Nephron progenitor cell (in vitro differentiated cells): ENCODE measurements at regions not wholly inside any gene's neighbourhood (a gene's known extent, or its start where the extent isn't known, plus 50 kb on each side); places are given as distances from the start of the nearest gene placed in this dataset.

ENCODE experiments used
- DNase-seq: peaks from one replicate; pipeline ENCODE4 v3.0.0; 2021
- H3K27ac Mint-ChIP-seq: 2 replicates; pipeline ENCODE4 v1.8.0; 2021; ENCODE audit warnings: mild to moderate bottlenecking, moderate library complexity, mixed read lengths
- H3K27me3 Mint-ChIP-seq: 2 replicates; pipeline ENCODE4 v1.8.0; 2021; ENCODE audit warnings: mild to moderate bottlenecking, low read depth, mixed read lengths; ENCODE audit not compliant: poor library complexity
- H3K36me3 Mint-ChIP-seq: 2 replicates; pipeline ENCODE4 v1.8.0; 2021; ENCODE audit warnings: low read depth, mixed read lengths
- H3K4me1 Mint-ChIP-seq: 2 replicates; pipeline ENCODE4 v1.8.0; 2021; ENCODE audit warnings: mixed read lengths
- H3K4me3 Mint-ChIP-seq: 2 replicates; pipeline ENCODE4 v1.8.0; 2021; ENCODE audit warnings: mild to moderate bottlenecking, moderate library complexity, mixed read lengths
- H3K9me3 Mint-ChIP-seq: 2 replicates; pipeline ENCODE4 v1.8.0; 2021; ENCODE audit warnings: mild to moderate bottlenecking, moderate library complexity, mixed read lengths
- CTCF ChIP-seq: fragments of 200-600 bp; sonication (generic); IDR thresholded peaks from 2 replicates; pipeline ENCODE4 v1.5.0; 2021; ENCODE audit warnings: antibody characterized with exemption

DNA sequence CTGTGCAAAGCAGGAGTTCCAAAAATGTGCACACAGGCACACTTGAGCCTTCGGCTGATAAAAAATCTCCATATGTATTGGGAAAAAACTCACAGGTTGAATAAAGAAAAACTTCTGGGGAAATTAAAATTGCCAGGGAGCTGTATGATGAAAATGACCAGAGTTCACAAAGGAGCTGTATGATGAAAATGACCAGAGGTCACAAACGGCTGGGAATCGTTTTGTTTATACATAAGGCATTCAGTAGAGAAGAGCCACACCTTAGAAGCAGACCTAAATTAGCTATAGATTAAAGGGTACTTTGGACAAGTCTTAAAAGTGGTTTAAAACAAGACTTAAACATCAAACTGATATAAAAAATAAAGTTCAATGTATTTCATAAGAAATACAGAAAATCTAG, 251.7 kb upstream of the TMEM132C start:
- Mint-ChIP-seq H3K27ac (no peak overlapping the region), H3K9me3 (no peaks in the 10 kb centered on the region), H3K27me3 (peaks cover 13% of the 10 kb centered on the region), H3K4me3 (no peak overlapping the region), H3K4me1 (peaks cover 23% of the 10 kb centered on the region), H3K36me3 (no peaks in the 10 kb centered on the region)
- TF ChIP-seq CTCF, result no peak
- no peak for DNase-seq

DNA sequence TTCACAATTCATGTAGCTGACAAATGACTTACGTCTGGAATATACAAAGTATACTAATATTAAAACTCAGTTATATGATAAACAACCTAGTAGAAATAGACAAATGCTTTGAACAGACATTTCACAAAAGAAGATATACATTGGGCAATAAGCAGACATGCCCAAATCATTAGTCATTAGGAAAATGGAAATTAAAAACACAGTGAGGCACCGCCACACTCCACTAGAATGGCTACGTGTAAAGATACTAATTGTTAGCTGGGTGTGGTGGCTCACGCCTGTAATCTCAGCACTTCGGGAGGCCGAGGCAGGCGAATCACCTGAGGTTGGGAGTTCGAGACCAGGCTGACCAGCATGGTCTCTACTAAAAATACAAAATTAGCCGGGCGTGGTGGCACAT, 248.9 kb upstream of the TMEM132C start:
- H3K36me3 Mint-ChIP-seq, result no peaks in the 10 kb centered on the region
- H3K27me3 Mint-ChIP-seq, result peaks cover 24% of the 10 kb centered on the region
- no peak overlapping the region for H3K27ac Mint-ChIP-seq
- DNase-seq, result no peak
- H3K9me3 Mint-ChIP-seq, result no peaks in the 10 kb centered on the region
- TF ChIP-seq CTCF, result no peak
- peaks cover 40% of the 10 kb centered on the region for H3K4me1 Mint-ChIP-seq
- no peak overlapping the region for H3K4me3 Mint-ChIP-seq

- Mint-ChIP-seq H3K27me3 (peaks cover 20% of the 10 kb centered on the region), H3K27ac (peak overlapping the region; percentile 49), H3K4me1 (peaks cover 52% of the 10 kb centered on the region), H3K9me3 (no peaks in the 10 kb centered on the region), H3K36me3 (no peaks in the 10 kb centered on the region), H3K4me3 (no peak overlapping the region)
- no peak for DNase-seq
- TF ChIP-seq CTCF, result no peak
Measured at GRCh38 chr12:128019996-128020544, 246.9 kb upstream of the TMEM132C start.

DNA sequence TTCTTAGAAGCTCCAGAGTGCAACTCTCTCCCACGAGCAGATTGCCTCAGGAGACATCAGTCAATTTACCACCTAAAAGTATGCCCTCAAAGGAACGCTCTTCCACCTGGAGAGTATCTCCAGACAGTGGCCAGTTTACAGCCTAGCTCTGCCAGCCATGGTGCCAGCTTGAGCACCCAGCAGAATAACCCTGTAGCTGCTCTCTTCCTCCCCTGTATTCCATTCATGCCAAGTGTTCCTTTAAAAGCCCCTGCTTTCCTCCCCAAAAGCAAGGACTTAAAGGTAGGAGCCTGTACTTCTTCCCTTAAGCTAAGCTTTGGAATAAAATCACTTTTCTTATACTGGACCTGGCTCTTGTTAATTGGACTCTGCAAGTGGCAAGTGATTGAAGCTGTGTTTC, 245.4 kb upstream of the TMEM132C start:
- TF ChIP-seq CTCF, result no peak
- peaks cover 65% of the 10 kb centered on the region for H3K4me1 Mint-ChIP-seq
- no peak overlapping the region for H3K4me3 Mint-ChIP-seq
- no peak overlapping the region for H3K27ac Mint-ChIP-seq
- no peaks in the 10 kb centered on the region for H3K9me3 Mint-ChIP-seq
- DNase-seq, result no peak
- peaks cover 20% of the 10 kb centered on the region for H3K27me3 Mint-ChIP-seq
- no peaks in the 10 kb centered on the region for H3K36me3 Mint-ChIP-seq

- H3K4me1 Mint-ChIP-seq, result peaks cover 65% of the 10 kb centered on the region
- H3K27ac Mint-ChIP-seq, result peak overlapping the region; percentile 72
- H3K9me3 Mint-ChIP-seq, result no peaks in the 10 kb centered on the region
- DNase-seq, result peak; percentile 50
- TF ChIP-seq CTCF, result no peak
- peaks cover 11% of the 10 kb centered on the region for H3K27me3 Mint-ChIP-seq
- no peaks in the 10 kb centered on the region for H3K36me3 Mint-ChIP-seq
- H3K4me3 Mint-ChIP-seq, result peak overlapping the region; percentile 26
Measured at GRCh38 chr12:128025589-128026245, 241.3 kb upstream of the TMEM132C start.
